Breast epithelium (tissue), 3 donors: ENCODE measurements at regions not wholly inside any gene's neighbourhood (a gene's known extent, or its start where the extent isn't known, plus 50 kb on each side); places are given as distances from the start of the nearest gene placed in this dataset.

Experiments
- POLR2A ChIP-seq: fragments of 450-650 bp; IDR thresholded peaks from one replicate; pipeline ENCODE4 v1.6.1; 2016; ENCODE audit warnings: antibody characterized with exemption, mild to moderate bottlenecking, moderate library complexity
- TF ChIP-seq, protein P1 (sequence below), 3 donors: fragments of 450-650 bp; IDR thresholded peaks; one replicate each; pipeline ENCODE4 v1.5.1; 2016 to 2017; ENCODE audit warnings: antibody characterized with exemption in 3 of 3, mild to moderate bottlenecking in 3 of 3, moderate library complexity in 3 of 3

DNA sequence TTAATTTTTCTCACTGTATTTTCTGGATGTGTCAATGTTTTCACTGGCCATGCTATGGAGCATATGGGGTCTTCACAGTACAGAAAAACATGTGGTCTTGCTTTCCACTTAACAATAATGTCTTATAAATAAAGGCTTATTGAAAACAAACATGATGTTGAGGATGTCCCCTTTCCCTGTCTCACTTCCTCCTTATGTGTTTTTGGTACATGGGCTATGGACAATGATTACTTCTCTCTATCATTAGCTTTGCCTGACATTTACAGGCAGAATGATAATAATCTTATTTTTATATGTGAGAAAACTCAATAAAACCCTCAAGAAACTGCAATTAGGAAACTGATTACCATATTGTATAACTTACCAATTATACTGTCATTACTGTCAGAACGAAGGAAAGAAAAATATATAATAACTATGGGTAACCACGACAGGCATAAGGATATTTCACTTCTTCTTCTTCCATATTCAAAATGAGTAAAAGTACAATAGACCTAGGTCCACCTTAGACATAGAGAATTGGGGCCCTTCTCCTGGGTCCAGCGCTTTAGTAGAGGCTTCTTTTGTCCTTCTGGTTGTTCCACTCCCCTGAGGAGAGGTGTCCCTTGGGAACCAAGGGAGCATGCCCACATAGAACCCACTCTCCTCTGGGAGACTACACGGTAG lies 375.0 kb downstream of the MAN2A1 start:
- TF ChIP-seq, protein P1, sequence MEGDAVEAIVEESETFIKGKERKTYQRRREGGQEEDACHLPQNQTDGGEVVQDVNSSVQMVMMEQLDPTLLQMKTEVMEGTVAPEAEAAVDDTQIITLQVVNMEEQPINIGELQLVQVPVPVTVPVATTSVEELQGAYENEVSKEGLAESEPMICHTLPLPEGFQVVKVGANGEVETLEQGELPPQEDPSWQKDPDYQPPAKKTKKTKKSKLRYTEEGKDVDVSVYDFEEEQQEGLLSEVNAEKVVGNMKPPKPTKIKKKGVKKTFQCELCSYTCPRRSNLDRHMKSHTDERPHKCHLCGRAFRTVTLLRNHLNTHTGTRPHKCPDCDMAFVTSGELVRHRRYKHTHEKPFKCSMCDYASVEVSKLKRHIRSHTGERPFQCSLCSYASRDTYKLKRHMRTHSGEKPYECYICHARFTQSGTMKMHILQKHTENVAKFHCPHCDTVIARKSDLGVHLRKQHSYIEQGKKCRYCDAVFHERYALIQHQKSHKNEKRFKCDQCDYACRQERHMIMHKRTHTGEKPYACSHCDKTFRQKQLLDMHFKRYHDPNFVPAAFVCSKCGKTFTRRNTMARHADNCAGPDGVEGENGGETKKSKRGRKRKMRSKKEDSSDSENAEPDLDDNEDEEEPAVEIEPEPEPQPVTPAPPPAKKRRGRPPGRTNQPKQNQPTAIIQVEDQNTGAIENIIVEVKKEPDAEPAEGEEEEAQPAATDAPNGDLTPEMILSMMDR (IDR thresholded peaks at IDR 0.05): no peak
- TF ChIP-seq POLR2A: no peak
